ENCODE measurements at regions not wholly inside any gene's neighbourhood (a gene's known extent, or its start where the extent isn't known, plus 50 kb on each side); places are given as distances from the start of the nearest gene placed in this dataset.

GRCh38 chr13:58531614-58532013 is 900.1 kb downstream of the PCDH17 start:
- ATAC-seq (no peak), DNase-seq (ENCODE audit: missing footprints) (no peak)
- intact Hi-C loops (cut with DNase I): no loop called here

- ATAC-seq (no peak), DNase-seq (ENCODE audit: missing footprints) (no peak)
- intact Hi-C loops (cut with DNase I): no loop called here
These were observed 911.0 kb downstream of the PCDH17 start for GRCh38 chr13:58542530-58542929.

GRCh38 chr13:58547419-58547818 is 915.9 kb downstream of the PCDH17 start:
- ATAC-seq (no peak), DNase-seq (ENCODE audit: missing footprints) (no peak)
- intact Hi-C loops (cut with DNase I): no loop called here

- intact Hi-C loops (cut with DNase I): no loop called here
- ATAC-seq: no peak
- DNase-seq (ENCODE audit: missing footprints): no peak
These were observed 934.6 kb downstream of the PCDH17 start for GRCh38 chr13:58566176-58566575.

GRCh38 chr13:58573743-58574142 is 942.2 kb downstream of the PCDH17 start:
- ATAC-seq (no peak), DNase-seq (ENCODE audit: missing footprints) (no peak)
- intact Hi-C loops (cut with DNase I): no loop called here

- no peak for ATAC-seq
- DNase-seq (ENCODE audit: missing footprints): no peak
- intact Hi-C loops (cut with DNase I): no loop called here
These were observed 943.2 kb downstream of the PCDH17 start for GRCh38 chr13:58574791-58575190.

GRCh38 chr13:58579468-58579867 is 947.9 kb downstream of the PCDH17 start:
- intact Hi-C loops (cut with DNase I): no loop called here
- no peak for ATAC-seq

GRCh38 chr13:58583966-58584365 is 952.4 kb downstream of the PCDH17 start:
- no peak for ATAC-seq

More at GRCh38 chr13:58579468-58579867, 947.9 kb downstream of the PCDH17 start:
- DNase-seq (ENCODE audit: missing footprints): no peak

GRCh38 chr13:58584610-58585009 is 953.1 kb downstream of the PCDH17 start:
- intact Hi-C loops (cut with DNase I): no loop called here
- DNase-seq (ENCODE audit: missing footprints) (no peak), ATAC-seq (no peak)

More at GRCh38 chr13:58583966-58584365, 952.4 kb downstream of the PCDH17 start:
- DNase-seq (ENCODE audit: missing footprints): no peak
- intact Hi-C loops (cut with DNase I): no loop called here

GRCh38 chr13:58587183-58587582 is 955.6 kb downstream of the PCDH17 start:
- intact Hi-C loops (cut with DNase I): no loop called here
- ATAC-seq: no peak
- DNase-seq (ENCODE audit: missing footprints): no peak

GRCh38 chr13:58592052-58592451 is 960.5 kb downstream of the PCDH17 start:
- DNase-seq (ENCODE audit: missing footprints) (no peak), ATAC-seq (no peak)
- intact Hi-C loops (cut with DNase I): no loop called here

GRCh38 chr13:58592786-58593185 is 961.2 kb downstream of the PCDH17 start:
- DNase-seq (ENCODE audit: missing footprints) (no peak), ATAC-seq (no peak)
- intact Hi-C loops (cut with DNase I): no loop called here

GRCh38 chr13:58594747-58595600 is 963.4 kb downstream of the PCDH17 start:
- ATAC-seq: no peak
- intact Hi-C loops (cut with DNase I): no loop called here

GRCh38 chr13:58597552-58597951 is 966.0 kb downstream of the PCDH17 start:
- no peak for DNase-seq (ENCODE audit: missing footprints)
- intact Hi-C loops (cut with DNase I): no loop called here
- ATAC-seq: no peak

More at GRCh38 chr13:58594747-58595600, 963.4 kb downstream of the PCDH17 start:
- no peak for DNase-seq (ENCODE audit: missing footprints)

GRCh38 chr13:58598241-58598640 is 966.7 kb downstream of the PCDH17 start:
- intact Hi-C loops (cut with DNase I): no loop called here
- ATAC-seq (no peak), DNase-seq (ENCODE audit: missing footprints) (no peak)

GRCh38 chr13:58611117-58611516 is 979.6 kb downstream of the PCDH17 start:
- ATAC-seq (no peak), DNase-seq (ENCODE audit: missing footprints) (no peak)
- intact Hi-C loops (cut with DNase I): no loop called here

GRCh38 chr13:58617880-58618665 is 986.5 kb downstream of the PCDH17 start:
- no peak for DNase-seq (ENCODE audit: missing footprints)
- ATAC-seq: no peak
- intact Hi-C loops (cut with DNase I): no loop called here

GRCh38 chr13:58619396-58620113 is 988.0 kb downstream of the PCDH17 start:
- no peak for ATAC-seq
- intact Hi-C loops (cut with DNase I): no loop called here
- DNase-seq (ENCODE audit: missing footprints): no peak

- DNase-seq (ENCODE audit: missing footprints) (no peak), ATAC-seq (no peak)
- intact Hi-C loops (cut with DNase I): no loop called here
These were observed 988.6 kb downstream of the PCDH17 start for GRCh38 chr13:58620176-58620575.
